Non-pigmented ciliary epithelial cell (primary cell): ENCODE measurements at regions not wholly inside any gene's neighbourhood (a gene's known extent, or its start where the extent isn't known, plus 50 kb on each side); places are given as distances from the start of the nearest gene placed in this dataset.
"Not testable (repeated sequence)": the region's sequence is repeated elsewhere in the genome, so short reads cannot be mapped to it uniquely, and the experiment has no call there.

Experiments
- DNase-seq: peaks from one replicate; pipeline ENCODE4 v3.0.0-alpha.2; 2010; ENCODE audit warnings: low read depth

DNA sequence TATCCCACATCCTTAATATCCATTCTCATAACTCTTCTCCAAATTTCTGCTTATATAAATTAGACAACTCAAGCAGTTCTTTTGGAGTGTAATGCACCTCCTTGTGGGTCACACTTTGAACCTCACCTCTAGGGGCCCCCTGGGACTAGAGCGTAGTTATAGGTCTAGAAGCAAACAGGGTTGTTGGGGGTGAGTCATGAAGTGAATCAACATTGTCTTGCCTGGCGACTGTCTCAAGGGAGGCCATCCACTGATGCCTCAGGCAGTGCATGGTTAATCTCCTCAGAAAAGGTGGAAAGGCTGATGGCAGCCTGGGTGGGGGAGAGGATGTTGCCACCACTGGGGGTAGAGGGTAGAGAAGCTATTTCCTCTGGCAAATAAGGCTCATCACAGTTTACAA, 129.1 kb downstream of the TNFRSF21 start:
- DNase-seq = no peak

DNA sequence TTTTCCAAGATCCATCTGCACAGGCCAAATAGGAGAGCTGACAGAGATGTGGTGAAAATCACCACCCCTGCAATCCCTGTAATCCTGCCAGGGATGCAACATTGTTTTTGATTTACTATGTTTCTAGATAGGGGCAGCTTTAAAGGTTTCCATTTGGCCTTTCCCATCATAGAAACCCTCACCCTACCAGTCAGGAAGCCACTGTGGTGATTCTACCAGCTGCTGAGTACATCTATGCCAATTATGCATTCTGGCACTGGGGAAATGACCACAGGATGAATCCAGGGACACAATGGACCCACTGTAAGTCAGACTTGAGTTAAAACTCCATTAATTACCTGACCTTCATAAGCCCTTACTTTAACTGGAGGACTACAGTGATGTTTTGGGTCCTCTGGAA, 130.4 kb downstream of the TNFRSF21 start:
- DNase-seq = no peak

DNA sequence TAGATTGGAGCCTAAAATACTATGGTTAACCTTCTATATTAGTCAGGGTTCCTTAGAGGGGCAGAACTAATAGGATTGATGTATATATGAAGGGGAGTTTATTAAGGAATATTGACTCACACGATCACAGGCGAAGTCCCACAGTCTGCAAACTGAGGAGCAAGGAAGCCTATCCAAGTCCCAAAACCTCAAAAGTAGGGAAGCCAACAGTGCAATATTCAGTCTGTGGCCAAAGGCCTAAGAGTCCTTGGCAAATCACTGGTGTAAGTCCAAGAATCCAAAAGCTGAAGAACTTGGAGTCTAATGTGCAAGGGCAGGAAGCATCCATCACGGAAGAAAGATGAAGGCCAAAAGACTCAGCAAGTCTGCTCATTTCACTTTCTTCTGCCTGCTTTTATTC, 133.5 kb upstream of the ADGRF1 start:
- DNase-seq = no peak

DNA sequence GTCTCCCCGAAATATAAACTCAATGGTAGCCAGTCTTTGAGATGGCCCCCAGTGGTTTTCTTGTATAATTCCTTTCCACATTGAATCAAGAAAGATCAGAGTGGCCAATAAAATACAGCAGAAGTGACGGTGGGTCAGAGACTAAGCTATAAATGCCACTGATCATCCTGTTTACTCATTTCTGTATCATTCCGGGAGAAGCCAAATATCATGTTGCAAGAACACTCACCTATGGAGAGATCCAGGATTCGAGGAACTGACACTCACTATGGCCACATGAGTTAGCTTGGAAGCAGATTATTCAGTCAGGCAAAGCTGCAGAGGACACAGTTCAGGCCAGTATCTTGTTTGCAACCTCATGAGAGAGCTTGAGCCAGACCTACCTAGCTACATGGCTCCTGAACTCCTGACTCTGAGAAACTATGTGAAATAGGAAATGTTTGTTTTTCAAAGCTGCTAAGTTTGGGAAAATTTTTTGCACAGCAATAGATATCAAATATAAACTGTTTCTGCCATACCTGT, 132.4 kb upstream of the ADGRF1 start:
- no peak for DNase-seq

GRCh38 chr6:47174063-47174462, 131.9 kb upstream of the ADGRF1 start:
- DNase-seq = not testable (repeated sequence)

DNA sequence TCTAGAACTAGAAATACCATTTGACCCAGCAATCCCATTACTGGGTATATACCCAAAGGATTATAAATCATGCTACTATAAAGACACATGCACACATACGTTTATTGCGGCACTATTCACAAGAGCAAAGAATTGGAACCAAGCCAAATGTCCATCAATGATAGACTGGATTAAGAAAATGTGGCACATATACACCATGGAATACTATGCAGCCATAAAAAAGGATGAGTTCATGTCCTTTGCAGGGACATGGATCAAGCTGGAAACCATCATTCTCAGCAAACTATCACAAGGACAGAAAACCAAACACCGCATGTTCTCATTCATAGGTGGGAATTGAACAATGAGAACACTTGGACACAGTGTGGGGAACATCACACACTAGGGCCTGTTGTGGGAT, 131.0 kb upstream of the ADGRF1 start:
- DNase-seq = not testable (repeated sequence)

GRCh38 chr6:47170617-47170947, 128.4 kb upstream of the ADGRF1 start:
- DNase-seq = no peak

DNA sequence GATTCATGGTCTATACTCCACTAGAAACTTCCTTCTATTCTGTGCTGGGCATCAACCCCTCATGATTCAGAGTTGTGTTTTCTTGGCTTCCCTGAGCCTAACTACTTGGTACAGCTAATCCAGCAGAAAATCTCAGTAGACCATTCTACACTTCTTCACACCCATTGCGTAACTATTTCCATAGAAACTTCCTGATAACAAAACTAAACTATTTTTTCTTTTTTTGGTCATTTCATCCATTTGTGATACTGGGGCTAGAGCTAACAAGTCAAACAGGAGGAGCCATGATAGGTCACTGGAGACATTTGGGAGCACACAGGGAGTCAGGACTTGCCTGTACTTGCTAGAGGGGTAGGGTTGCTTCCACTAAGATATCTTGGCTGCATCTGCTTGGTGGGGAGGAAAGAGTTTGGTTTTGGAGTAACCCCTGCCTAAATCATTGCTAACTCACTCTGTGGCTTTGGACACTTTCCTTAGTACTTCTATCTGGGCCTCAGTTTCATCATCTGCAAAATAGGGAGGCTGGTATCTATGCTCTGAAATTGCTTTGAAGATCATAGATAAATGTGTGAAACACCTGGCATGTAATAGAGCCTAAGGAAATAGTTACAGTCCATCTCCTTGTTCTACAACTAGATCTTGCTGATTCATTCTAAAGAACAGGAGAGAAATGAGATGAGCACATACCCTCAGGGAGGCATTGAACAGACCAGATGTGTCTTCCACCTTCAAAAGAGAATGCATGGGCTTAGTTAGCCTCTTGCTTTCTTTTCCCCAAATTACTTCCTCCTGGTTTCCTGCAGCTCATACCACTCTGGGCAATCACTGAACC, 127.9 kb upstream of the ADGRF1 start:
- no peak for DNase-seq

GRCh38 chr6:47168180-47168579, 126.0 kb upstream of the ADGRF1 start:
- DNase-seq = peak; percentile 90

DNA sequence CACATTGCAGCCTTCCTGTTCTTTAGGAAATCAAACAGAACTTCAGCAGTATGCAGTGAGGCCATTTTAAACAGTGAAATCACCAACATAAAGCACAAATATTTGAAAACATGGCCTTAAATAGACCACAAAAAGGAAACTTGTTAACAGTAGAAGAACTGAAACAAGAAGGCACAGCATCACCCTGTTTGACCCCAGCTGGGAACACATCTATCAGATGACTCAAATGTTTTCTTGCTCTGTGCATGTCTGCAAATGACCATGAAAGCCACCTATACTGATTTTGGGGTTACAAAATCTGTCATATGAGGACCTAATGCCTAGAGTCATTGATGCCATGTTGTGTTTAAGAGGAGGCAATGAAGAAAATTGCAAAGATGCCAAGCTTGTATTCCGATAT, 123.8 kb upstream of the ADGRF1 start:
- no peak for DNase-seq

DNA sequence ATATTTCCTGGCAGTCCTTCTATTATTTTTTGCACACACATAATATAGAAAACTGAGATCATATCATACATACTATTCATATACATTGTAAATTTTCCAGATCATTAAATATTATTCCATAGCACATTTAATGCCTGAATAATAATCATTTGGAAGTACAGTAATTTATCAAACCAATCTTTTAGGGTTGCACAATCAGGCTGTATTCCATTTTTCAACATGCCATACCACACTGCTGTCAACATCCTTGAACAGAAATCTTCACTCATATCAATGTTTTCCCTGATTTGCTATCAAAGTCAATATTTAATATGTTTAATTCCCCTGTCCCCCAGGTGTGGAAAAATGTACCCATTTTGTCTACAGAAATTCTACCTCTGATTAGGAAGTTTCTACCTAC, 122.7 kb upstream of the ADGRF1 start:
- no peak for DNase-seq

GRCh38 chr6:47163536-47163935, 121.4 kb upstream of the ADGRF1 start:
- no peak for DNase-seq

- no peak for DNase-seq
These were observed 120.7 kb upstream of the ADGRF1 start for GRCh38 chr6:47162793-47163192.

GRCh38 chr6:47162231-47162630, 120.1 kb upstream of the ADGRF1 start:
- DNase-seq = no peak

DNA sequence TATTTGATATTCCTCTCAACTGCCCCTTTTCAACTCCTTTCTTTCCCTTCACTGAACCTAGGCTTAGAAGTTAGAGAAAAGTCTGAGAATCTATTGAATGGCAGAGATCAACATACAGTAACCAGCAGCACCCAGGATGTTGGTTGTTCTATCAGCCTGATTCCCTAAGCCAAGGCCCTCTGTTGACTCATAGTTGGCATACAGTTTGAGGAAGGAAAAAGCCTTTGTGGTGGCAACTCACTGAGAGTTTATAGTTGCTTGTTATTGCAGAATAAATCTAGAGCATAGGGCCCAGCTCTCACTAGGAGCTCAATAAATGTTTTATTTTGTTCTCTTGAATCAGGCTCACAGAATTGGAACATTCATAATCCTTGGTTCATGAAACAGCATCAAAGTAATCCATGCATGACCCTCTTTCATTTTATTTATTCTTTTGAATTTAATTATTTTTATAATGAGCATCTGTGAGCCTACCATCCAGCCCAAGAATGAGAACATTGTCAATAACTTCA, 119.1 kb upstream of the ADGRF1 start:
- DNase-seq = no peak

DNA sequence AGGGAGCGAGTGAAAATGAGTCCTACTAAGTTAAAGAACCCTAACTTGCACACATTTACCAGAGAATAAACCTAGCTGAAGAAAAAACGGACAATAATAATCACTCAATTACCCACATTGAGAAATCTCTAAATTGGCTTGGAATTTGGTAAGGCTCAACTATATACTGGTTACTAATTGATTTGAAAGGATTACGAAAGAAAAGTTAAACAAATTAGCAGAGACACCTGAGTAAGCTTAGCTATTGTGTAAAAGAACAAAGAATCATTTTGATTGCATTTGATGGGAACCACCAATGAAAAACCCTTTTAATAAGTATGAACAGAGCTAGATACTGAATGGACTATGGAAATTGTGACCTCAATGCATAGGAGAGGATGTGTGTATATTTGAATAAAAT, 118.6 kb upstream of the ADGRF1 start:
- no peak for DNase-seq

DNA sequence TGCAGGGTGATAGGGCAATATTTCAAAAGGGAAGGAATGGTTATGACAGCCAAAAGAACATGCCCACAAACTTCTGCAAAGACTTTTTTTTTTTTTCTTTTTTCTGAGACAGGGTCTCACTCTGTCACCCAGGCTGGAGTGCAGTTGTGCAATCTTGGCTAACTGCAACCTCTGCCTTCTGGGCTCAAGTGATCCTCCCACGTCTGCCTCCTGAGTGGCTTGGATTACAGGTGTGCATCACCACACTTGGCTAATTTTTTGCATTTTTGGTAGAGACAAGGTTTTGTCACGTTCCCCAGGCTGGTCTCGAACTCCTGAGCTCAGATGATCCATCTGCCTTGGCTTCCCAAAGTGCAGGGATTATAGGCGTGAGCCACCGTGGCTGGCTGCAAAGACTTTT, 117.6 kb upstream of the ADGRF1 start:
- no peak for DNase-seq

DNA sequence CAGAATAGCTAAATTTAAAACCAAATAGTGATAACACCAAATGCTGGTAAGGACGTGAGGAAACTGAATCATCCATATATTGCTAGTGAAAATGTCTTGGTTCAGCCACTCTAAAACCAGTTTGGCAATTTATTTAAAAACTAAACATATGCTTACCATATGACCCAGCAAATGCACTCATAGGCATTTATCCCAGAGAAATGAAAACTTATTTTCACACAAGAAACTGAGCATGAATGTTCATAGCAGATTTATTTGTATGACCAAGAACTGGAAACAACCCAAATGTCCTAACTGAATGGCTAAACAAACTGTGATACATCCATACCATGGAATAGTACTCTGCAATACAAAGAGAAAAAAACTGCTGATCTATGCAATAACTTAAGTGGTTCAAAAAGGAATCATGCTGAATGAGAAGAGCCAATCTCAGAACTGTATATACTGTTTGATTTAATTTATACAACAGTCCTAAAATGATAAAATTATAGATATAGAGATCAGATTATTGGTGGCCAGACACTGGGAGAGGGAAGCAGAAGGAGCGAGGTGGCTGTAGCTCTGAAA, 115.6 kb upstream of the ADGRF1 start:
- no peak for DNase-seq

DNA sequence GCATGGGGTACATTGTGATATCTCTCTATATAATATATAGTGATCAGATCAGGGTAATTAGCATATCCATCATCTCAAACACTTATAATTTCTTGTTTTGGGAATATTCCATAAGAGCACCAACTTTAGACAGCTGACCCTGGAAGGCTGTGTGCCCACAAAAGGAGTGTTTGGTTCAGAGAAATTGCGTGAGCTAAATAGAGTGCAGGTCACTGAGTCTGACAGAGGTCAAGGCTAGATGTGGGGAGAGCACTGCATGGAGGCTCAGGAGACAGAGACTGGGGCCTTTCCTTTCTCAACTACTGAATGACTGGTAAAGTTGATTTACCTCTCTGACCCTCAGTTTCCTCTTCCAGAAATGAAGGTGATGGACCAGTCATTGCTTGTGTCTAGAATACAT, 114.9 kb upstream of the ADGRF1 start:
- DNase-seq = no peak

DNA sequence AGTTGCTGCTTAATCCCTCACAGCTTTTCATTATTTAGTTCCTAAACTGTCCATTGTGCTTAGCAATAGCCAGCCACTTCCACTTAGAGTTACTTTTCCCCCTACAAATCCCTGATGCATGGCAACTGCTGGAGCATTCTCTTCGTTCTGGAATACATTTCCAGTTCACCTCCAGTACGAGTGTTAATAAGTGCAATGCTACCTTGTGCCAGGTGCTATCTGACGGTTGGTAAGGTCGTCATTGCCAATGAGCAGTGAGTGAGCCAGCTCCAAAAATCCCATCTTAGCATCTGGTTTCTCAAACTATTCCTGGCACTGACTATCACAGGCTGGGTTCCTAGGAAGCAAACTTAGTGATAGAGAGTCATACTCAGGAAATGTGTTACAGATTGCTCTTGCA, 114.1 kb upstream of the ADGRF1 start:
- no peak for DNase-seq

GRCh38 chr6:47153404-47153755, 111.2 kb upstream of the ADGRF1 start:
- no peak for DNase-seq

- DNase-seq = no peak
These were observed 110.7 kb upstream of the ADGRF1 start for GRCh38 chr6:47152666-47153403.
